HG02973 (cell line): ENCODE measurements at regions not wholly inside any gene's neighbourhood (a gene's known extent, or its start where the extent isn't known, plus 50 kb on each side); places are given as distances from the start of the nearest gene placed in this dataset.
"Not testable (repeated sequence)": the region's sequence is repeated elsewhere in the genome, so short reads cannot be mapped to it uniquely, and the experiment has no call there.

Source experiments
- ATAC-seq: cut with Tn5 transposase; IDR thresholded peaks from one replicate; pipeline ENCODE4 v1.9.1; 2021; ENCODE audit warnings: moderate library complexity; ENCODE audit not compliant: unreplicated experiment

DNA sequence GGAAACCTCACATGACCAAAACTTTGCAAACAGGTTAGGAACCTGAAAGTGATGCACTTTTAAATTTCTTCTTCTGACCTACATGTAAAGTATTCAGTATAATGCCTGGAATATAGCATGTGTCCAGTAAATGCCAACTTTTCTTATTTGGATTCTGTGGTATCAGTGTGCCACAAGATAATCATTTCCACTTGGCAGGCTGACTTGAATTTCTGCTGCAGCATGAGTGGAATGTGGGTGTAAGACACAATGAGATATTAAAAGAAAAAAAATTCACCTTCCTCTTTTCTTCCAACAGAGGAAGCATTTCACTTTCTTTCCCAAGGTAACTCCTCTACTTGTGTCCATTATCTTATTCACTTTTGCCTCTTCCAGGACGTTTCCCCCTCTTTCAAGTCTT is 141.9 kb upstream of the PRKD1 start:
- ATAC-seq, result no peak

- ATAC-seq, result not testable (repeated sequence)
These were observed 144.8 kb upstream of the PRKD1 start for GRCh38 chr14:30072454-30072853.

GRCh38 chr14:30077946-30078345 is 150.3 kb upstream of the PRKD1 start:
- ATAC-seq, result no peak

DNA sequence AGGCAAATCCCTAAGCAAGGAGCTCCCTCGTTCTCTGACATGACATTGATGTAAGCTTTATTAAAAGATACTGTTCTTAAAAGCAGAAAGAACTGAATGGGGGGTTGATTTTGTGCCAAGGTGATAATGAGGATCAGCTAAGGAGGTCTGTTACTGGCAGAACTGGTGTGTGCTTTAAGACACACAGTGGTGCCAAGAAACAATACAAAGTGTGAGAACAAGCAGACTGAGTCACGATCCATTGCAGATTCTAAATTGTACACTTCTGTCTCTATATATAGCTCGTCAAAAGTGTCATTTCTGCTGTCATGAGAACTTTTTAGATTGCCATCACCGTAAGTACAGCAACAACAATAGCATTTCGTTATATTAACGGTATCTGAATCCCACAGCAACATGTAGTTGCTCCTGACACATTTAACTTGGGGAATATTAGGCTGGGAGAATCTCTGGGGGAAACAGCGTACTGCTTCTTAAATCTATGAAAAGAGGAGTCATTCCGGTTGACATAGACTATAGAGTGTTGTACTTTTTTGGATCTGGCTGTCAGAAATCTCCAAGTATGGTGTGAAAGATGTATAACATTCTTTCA is 151.3 kb upstream of the PRKD1 start:
- ATAC-seq, result no peak

- no peak for ATAC-seq
These were observed 154.8 kb upstream of the PRKD1 start for GRCh38 chr14:30082486-30082885.

DNA sequence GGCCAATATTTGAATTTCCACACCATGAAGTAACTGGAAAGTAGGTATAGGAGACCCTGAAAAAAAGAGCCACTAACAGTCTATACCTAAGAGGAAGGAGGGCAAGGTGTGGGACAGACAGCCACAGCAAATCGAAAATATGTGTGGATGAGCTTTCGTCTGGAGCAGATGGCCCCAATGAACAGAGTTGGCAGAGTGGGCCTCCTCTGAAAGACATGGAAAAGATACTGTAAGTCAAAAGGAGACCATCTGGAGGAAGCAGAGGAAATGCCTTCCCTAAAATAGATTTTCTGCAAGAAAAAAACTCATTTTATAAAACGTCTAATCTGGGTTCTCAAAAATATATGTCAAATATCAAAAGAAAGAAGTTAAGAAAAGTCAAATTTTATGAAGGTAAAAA is 157.2 kb upstream of the PRKD1 start:
- no peak for ATAC-seq

GRCh38 chr14:30085943-30086342 is 158.3 kb upstream of the PRKD1 start:
- ATAC-seq, result no peak

DNA sequence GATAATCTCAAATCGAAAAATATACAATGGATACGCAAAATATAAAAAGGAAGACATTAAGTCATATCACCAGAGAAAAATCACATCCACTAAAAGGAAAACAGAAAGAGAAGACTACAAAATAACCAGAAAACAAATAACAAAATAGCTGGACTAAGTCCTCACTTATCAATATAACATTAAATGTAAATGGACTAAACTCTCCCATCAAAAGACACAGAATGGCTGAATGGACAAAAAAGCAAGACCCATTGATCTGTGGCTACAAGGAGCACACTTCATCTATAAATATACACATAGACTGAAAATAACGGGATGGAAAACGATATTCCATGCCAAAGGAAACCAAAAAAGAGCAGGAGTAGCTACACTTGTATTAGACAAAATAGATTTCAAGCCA is 161.0 kb upstream of the PRKD1 start:
- ATAC-seq, result no peak

- no peak for ATAC-seq
These were observed 181.5 kb upstream of the PRKD1 start for GRCh38 chr14:30108975-30109700.

DNA sequence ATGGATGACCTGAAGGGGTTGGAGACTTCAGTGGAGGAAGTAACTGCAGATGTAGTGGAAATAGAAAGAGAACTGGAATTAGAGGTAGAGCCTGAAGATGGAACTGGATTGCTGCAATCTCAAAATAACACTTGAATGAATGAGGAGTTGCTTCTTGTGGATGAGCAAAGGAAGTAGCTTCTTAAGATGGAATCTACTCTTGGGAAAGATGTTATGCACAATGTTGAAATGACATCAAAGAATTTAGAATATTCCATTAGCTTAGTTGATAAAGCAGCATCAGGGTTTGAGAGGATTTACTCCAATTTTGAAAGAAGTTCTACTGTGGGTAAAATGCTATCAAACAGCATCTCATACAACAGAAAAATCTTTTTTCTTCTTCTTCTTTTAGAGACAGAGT is 186.4 kb upstream of the PRKD1 start:
- ATAC-seq, result no peak

GRCh38 chr14:30115756-30116155 is 188.1 kb upstream of the PRKD1 start:
- ATAC-seq, result no peak

GRCh38 chr14:30118992-30119640 is 191.5 kb upstream of the PRKD1 start:
- ATAC-seq, result no peak

DNA sequence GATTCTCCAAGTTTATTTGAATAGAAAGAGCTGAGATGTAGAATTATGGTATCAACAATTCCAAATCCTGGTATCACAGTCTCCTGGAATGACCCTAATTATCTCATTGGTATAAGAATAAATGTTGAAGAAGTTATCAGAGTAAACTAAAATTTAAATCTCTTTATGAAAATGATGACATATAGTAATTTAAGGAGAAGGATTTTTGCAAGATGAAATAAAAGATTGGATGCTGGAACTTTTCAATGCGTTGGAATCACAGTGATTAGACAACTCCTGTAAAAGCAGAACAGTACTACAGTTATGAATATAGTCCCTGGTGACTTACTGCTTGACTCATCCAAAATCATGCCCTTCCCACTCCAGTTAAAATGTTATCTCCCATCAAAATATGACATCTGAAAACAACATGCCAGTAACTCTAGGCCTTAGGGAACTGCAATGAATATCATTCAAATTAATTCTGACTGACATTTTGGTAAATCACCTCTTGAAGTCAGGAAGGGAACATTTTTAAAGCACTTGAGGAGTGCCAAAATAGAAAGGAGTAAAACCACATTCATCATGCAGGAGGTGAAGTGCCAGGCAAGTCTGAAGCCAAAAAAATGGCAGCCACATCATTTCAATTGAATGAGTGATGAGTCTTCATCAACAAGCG is 197.8 kb upstream of the PRKD1 start:
- ATAC-seq, result no peak

DNA sequence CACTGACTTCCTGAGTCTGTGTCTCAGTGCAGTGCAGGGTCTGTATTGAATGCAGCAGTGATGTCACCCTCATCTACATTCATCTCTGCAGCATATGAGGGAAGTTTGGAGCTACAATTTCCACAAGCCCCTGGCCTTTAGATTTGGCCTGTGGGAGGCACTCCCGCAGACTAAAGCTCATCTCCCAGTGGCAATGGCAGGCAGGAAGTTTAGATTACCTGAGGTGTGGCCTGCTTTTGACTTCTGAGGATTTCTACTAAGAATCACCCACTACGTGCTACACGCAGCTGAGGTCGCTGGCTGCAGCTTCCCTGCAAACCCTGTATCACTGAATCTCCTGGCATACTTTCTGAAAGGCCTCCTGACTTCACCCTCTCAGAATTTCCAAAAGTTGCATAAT is 202.2 kb upstream of the PRKD1 start:
- ATAC-seq, result no peak

DNA sequence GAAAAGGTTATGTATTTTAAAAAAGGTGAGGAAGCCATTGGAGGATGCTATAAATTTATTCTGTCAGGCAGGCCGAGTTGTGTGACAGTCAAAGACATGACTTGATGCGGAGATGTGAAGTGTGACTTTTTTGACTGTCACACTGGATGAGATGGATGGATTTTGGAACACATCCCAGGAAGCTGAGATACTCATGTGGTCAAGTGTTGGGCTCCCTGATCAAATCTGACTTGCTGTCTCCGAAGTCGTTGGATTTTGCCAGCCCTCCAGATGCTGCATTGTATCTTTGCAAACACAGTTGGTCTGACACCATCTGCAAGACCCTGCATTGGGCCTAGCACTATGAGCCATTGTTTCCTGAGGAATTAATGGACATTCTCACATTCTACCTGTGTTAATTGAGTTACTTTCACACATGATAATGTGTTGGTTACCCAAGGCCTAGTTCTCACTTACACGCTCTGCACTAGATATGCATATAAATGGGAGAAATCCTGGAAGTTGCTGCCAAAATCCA is 204.0 kb upstream of the PRKD1 start:
- ATAC-seq, result no peak

DNA sequence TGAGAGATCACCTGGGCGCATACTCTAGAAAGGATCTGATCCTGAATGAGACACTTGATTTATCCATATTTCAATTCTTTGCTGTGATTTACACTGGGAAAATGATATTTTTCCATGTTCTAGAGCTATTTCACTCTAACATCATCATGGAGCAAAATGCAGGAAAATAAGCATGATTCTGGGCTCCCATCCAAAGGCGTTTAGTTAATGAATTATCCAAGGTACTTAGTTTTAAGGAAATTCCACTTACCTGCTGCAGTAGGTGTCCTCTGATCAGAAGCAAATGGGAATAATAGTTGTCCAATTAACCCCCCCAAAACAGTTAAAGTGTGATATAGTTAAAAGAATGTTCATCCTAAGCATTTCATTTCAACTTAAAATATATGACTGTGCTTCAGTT is 204.5 kb upstream of the PRKD1 start:
- ATAC-seq, result no peak

DNA sequence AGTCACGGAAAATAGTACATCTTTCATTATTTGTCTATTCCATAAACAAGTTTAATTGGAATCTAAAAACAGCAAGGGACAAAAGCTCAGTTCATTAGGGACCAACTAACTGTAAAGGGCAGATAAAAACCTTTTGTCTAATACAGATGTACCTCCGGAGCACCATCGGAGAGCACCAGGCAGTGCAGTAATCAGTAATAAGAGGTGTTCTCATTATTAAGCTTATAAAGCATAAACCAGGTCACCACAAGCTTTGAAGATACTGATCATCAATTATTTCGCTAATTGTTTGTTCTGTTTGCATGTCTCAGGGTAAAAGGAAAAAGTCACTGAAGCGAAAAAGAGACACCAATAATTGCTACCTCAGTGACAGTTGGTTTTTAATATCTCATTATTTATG is 207.3 kb upstream of the PRKD1 start:
- no peak for ATAC-seq

DNA sequence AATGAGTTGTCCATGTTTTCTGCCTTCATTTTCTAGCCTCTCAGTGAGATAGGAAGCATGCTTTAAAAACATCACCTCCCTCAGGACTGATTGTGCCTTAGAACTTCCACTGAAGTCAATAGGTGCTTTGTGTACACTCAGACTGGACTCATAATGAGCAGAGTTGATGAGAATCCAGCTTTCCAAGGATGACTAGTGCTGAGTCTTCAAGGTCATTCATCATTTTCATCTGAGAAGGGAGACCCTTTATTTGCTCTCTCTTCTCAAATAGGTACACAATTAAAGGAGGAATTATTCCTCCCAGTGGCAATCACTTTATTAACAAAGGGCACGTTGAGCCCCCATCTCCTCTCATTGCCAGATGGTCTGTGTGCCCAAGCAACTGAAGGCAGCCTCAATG is 210.9 kb upstream of the PRKD1 start:
- ATAC-seq, result no peak

DNA sequence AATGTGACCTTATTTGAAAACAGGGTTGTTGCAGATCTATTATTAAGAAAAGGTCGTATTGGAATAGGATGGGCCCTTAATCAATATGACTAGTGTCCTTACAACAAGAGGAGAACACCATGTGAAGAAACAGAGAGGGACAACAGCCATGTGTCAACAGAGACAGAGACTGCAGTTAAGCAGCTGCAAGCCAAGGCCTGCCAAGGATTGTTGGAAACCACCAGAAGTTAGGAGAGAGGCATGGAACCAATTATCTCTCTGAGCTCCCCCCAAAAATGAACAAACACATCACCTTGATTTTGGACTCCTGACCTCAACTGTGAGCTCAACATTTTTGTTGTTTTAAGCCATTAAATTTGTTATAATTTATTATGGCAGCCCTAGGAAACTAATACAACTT is 214.6 kb upstream of the PRKD1 start:
- ATAC-seq, result no peak

GRCh38 chr14:30143627-30144026 is 216.0 kb upstream of the PRKD1 start:
- ATAC-seq, result no peak

DNA sequence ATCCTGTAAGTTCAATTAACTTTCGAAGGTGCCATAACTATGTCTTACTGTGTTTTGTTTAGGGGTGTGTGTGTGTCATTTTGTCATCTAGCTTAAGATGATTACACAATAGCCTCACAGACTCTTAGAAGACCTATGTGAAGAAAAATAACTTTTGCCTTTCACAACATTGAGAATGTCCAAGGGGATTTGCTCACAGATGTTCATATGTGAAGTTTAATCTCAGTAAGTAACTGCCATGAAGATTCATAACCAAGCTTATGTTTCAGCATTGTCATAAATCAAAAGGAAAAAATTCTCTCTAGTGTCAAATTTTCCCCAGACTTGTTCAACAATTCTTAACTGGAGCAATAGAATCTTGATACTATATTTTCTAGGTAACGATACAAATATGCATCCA is 226.1 kb upstream of the PRKD1 start:
- ATAC-seq, result no peak

DNA sequence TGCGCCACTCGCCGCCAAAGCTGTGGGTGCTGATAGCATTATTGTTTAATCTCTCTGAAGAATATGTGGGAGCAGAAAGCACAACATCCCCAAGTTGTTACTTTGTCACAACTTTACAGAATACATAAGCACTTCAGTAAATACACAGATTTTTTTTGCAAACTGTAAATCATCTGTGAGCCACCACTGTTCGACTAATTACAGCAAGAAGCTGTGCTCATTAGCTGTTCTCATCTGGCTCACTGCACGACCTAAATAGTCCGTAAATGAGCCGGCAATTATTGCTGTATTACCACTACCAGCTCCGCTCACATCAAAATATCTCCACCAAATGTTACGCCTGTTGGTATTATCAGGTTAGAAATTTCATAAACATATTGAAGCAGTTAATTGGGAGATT is 228.9 kb upstream of the PRKD1 start:
- ATAC-seq, result no peak
